ENCODE measurements at regions not wholly inside any gene's neighbourhood (a gene's known extent, or its start where the extent isn't known, plus 50 kb on each side); places are given as distances from the start of the nearest gene placed in this dataset.

DNA sequence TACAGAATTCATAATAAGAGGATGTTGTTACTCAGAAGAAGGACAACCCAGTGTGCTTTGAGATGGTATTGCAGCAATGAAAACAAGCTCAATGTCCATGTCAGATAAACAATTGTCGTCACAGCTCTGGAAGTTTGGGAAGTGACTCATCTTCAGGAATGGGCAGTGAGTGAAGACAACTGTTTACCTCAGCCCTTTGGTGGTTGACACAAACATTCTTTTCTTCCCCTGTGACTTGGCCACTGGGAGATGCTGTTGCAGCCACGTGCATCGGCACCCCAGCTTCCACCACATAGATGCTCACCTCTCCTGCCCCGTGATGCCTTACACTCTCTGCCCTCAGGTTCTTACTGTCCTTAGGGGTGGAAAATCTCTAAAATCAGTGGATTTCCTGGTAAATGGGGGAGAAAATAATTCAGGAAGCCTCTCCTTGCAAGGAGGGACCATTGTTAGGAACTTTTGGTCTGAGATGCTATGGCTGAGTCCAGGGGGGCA lies 114.1 kb upstream of the GALNT15 start:
- Histone ChIP-seq H3K27ac (no peak overlapping the region), H3K4me2 (no peak overlapping the region)

DNA sequence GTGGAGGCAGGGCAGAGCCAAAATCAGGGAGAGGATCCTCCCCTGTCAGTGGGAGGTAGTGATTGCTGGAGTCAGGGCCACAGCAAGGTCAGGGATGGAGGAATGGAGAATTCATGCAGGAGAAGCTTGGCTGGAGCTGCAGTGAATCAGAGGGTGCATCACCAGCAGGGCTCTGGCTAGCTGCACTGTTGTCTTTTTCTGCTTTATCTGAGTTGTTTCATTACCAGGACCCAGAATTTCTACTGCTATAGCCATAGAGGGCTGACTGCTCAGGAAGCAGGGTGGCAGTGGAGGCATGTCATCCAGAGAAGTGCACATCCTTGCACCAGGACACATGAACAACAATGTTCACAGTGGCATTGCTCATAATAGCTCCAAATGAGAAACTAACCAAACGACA lies 113.5 kb upstream of the GALNT15 start:
- Histone ChIP-seq H3K4me2 (no peak overlapping the region), H3K4me3 (IDR thresholded peaks at IDR 0.05; ENCODE audit: insufficient read depth, low read depth, low read length) (no peak overlapping the region), H4K20me1 (ENCODE audit: insufficient read depth) (no peaks in the 10 kb centered on the region), H3K36me3 (ENCODE audit: insufficient read depth) (no peaks in the 10 kb centered on the region), H3K4me1 (ENCODE audit: low read depth, poor library complexity, severe bottlenecking) (no peaks in the 10 kb centered on the region), H3K27ac (no peak overlapping the region), H2AFZ (ENCODE audit: low read depth) (no peak overlapping the region), H3K79me2 (ENCODE audit: insufficient read depth, low read depth) (no peaks in the 10 kb centered on the region), H3K9ac (no peak overlapping the region), H3K27me3 (ENCODE audit: insufficient read depth, low read depth) (no peaks in the 10 kb centered on the region)
- TF ChIP-seq, protein P1, sequence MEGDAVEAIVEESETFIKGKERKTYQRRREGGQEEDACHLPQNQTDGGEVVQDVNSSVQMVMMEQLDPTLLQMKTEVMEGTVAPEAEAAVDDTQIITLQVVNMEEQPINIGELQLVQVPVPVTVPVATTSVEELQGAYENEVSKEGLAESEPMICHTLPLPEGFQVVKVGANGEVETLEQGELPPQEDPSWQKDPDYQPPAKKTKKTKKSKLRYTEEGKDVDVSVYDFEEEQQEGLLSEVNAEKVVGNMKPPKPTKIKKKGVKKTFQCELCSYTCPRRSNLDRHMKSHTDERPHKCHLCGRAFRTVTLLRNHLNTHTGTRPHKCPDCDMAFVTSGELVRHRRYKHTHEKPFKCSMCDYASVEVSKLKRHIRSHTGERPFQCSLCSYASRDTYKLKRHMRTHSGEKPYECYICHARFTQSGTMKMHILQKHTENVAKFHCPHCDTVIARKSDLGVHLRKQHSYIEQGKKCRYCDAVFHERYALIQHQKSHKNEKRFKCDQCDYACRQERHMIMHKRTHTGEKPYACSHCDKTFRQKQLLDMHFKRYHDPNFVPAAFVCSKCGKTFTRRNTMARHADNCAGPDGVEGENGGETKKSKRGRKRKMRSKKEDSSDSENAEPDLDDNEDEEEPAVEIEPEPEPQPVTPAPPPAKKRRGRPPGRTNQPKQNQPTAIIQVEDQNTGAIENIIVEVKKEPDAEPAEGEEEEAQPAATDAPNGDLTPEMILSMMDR (conservative IDR thresholded peaks at IDR 0.05; ENCODE audit: low read depth, low read length): no peak

More for the DNA sequence above, 114.1 kb upstream of the GALNT15 start:
- Histone ChIP-seq H3K4me3 (IDR thresholded peaks at IDR 0.05; ENCODE audit: insufficient read depth, low read depth, low read length) (no peak overlapping the region), H3K27me3 (ENCODE audit: insufficient read depth, low read depth) (no peaks in the 10 kb centered on the region), H3K79me2 (ENCODE audit: insufficient read depth, low read depth) (no peaks in the 10 kb centered on the region), H2AFZ (ENCODE audit: low read depth) (no peak overlapping the region), H3K36me3 (ENCODE audit: insufficient read depth) (no peaks in the 10 kb centered on the region), H3K4me1 (ENCODE audit: low read depth, poor library complexity, severe bottlenecking) (no peaks in the 10 kb centered on the region), H3K9ac (no peak overlapping the region), H4K20me1 (ENCODE audit: insufficient read depth) (no peaks in the 10 kb centered on the region)
- TF ChIP-seq, protein P1 (conservative IDR thresholded peaks at IDR 0.05; ENCODE audit: low read depth, low read length): no peak

DNA sequence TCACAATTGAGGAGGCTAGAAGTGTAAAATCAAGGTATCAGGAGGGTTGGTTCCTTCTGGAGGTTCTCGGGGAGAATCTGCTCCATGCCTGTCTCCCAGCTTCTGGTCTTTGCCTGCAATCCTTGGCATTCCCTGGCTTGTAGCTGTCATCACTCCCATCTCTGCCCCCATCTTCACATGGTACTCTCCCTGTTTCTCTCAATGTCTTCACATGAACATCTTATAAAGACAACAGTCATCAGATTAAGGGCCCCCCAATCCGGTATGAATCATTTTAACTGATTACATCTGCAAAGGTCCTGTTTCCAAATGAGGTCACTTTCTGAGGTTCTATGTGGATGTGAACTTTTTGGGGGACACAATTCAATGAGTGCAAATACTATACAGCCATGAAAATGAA lies 113.0 kb upstream of the GALNT15 start:
- no peak overlapping the region for H3K4me3 ChIP-seq (IDR thresholded peaks at IDR 0.05; ENCODE audit: insufficient read depth, low read depth, low read length)
- TF ChIP-seq, protein P1 (conservative IDR thresholded peaks at IDR 0.05; ENCODE audit: low read depth, low read length): no peak
- H3K9ac ChIP-seq: no peak overlapping the region
- no peaks in the 10 kb centered on the region for H3K4me1 ChIP-seq (ENCODE audit: low read depth, poor library complexity, severe bottlenecking)
- no peaks in the 10 kb centered on the region for H3K79me2 ChIP-seq (ENCODE audit: insufficient read depth, low read depth)
- no peak overlapping the region for H3K4me2 ChIP-seq
- no peak overlapping the region for H2AFZ ChIP-seq (ENCODE audit: low read depth)
- H4K20me1 ChIP-seq (ENCODE audit: insufficient read depth): no peaks in the 10 kb centered on the region
- no peak overlapping the region for H3K27ac ChIP-seq
- no peaks in the 10 kb centered on the region for H3K36me3 ChIP-seq (ENCODE audit: insufficient read depth)
- no peaks in the 10 kb centered on the region for H3K27me3 ChIP-seq (ENCODE audit: insufficient read depth, low read depth)

DNA sequence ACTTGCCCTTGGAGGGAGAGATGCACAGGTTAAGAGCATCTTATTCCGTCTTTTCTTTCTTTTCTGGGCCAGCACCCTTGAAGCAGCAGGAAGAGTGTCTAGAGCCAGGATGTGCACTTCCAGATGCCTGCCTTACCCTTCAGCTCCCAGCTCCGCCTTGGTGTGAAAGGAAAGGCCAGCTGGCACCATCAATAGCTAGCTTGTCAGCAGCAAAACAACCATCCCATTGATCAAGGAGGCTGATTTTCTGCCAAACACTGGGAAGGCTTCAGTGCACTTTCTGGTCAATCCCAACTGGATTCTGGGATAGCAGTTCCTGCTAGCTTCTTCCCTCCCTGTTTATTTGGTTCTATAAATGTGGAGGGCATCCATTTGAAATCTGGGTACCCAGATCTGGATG lies 110.9 kb upstream of the GALNT15 start:
- Histone ChIP-seq H3K27me3 (ENCODE audit: insufficient read depth, low read depth) (no peaks in the 10 kb centered on the region), H3K79me2 (ENCODE audit: insufficient read depth, low read depth) (no peaks in the 10 kb centered on the region), H3K27ac (no peak overlapping the region), H3K4me3 (IDR thresholded peaks at IDR 0.05; ENCODE audit: insufficient read depth, low read depth, low read length) (no peak overlapping the region), H3K36me3 (ENCODE audit: insufficient read depth) (no peaks in the 10 kb centered on the region), H2AFZ (ENCODE audit: low read depth) (no peak overlapping the region), H3K4me2 (no peak overlapping the region), H3K9ac (no peak overlapping the region), H4K20me1 (ENCODE audit: insufficient read depth) (no peaks in the 10 kb centered on the region), H3K4me1 (ENCODE audit: low read depth, poor library complexity, severe bottlenecking) (no peaks in the 10 kb centered on the region)
- TF ChIP-seq, protein P1 (conservative IDR thresholded peaks at IDR 0.05; ENCODE audit: low read depth, low read length): no peak
